ENCODE measurements at regions not wholly inside any gene's neighbourhood (a gene's known extent, or its start where the extent isn't known, plus 50 kb on each side); places are given as distances from the start of the nearest gene placed in this dataset.
A peak's percentile ranks its signal among the peaks of the same experiment; 100 is the strongest.

DNA sequence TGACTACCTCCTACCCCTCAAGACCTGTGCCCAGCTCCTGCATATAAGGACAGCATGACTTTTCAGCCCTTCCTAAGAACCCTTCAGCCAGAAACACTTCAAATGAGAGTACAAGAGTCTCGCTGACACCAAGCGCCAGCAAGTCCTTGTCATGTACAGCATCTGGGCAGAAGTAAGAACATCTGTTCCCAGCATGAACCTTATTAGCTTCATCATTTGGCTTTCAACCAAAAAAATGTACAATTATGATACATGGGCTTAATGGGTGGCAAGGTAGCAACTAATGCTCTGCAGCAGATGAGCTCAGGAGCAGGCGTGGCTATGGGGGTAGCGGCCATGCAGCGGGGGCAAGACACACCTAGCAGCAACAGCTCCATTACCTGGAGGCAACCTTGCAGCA lies 487.6 kb downstream of the COG6 start:
- Histone ChIP-seq H3K36me3 (ENCODE audit: insufficient read depth, low read length) (no peaks in the 10 kb centered on the region), H3K4me3 (ENCODE audit: low read depth, low read length) (no peak overlapping the region), H2AFZ (ENCODE audit: low read length, unreplicated experiment) (no peak overlapping the region), H3K4me1 (ENCODE audit: control insufficient read depth, insufficient read depth, low read length, unreplicated experiment) (no peaks in the 10 kb centered on the region), H3K27me3 (ENCODE audit: insufficient read depth, low read length) (no peaks in the 10 kb centered on the region), H3K27ac (ENCODE audit: low read depth, low read length) (no peak overlapping the region), H3K79me2 (ENCODE audit: control insufficient read depth, insufficient read depth, low read length, unreplicated experiment) (no peaks in the 10 kb centered on the region)

GRCh38 chr13:40143559-40143958 lies 488.1 kb downstream of the COG6 start:
- H3K4me1 ChIP-seq (ENCODE audit: control insufficient read depth, insufficient read depth, low read length, unreplicated experiment) = no peaks in the 10 kb centered on the region
- H3K27me3 ChIP-seq (ENCODE audit: insufficient read depth, low read length) = no peaks in the 10 kb centered on the region
- H3K27ac ChIP-seq (ENCODE audit: low read depth, low read length) = no peak overlapping the region
- H2AFZ ChIP-seq (ENCODE audit: low read length, unreplicated experiment) = no peak overlapping the region
- no peaks in the 10 kb centered on the region for H3K79me2 ChIP-seq (ENCODE audit: control insufficient read depth, insufficient read depth, low read length, unreplicated experiment)
- no peaks in the 10 kb centered on the region for H3K36me3 ChIP-seq (ENCODE audit: insufficient read depth, low read length)
- no peak overlapping the region for H3K4me3 ChIP-seq (ENCODE audit: low read depth, low read length)

DNA sequence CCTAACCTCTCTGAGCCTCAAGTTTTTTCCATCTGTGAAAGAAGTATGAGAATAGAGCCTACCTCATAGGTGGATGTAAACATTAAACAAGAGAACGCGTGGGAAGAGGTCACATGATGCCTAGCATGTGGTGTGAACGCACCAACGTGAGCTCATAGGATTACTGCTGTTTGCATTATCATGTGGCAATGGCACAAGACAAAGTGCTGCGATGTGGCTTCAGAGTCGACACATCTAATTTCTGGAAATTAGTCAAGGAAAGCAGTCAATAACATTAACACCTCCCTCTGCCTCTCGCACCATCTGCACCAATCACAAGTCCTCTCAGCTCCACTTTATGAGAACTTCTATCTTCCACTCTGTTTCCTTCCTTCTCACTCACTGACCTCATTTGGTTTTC lies 489.7 kb downstream of the COG6 start:
- no peak overlapping the region for H3K27ac ChIP-seq (ENCODE audit: low read depth, low read length)
- H3K4me3 ChIP-seq (ENCODE audit: low read depth, low read length) = no peak overlapping the region
- H3K27me3 ChIP-seq (ENCODE audit: insufficient read depth, low read length) = no peaks in the 10 kb centered on the region
- H3K36me3 ChIP-seq (ENCODE audit: insufficient read depth, low read length) = no peaks in the 10 kb centered on the region
- H3K79me2 ChIP-seq (ENCODE audit: control insufficient read depth, insufficient read depth, low read length, unreplicated experiment) = no peaks in the 10 kb centered on the region
- peaks cover 13% of the 10 kb centered on the region for H3K4me1 ChIP-seq (ENCODE audit: control insufficient read depth, insufficient read depth, low read length, unreplicated experiment)
- H2AFZ ChIP-seq (ENCODE audit: low read length, unreplicated experiment) = no peak overlapping the region

GRCh38 chr13:40146063-40146462 lies 490.6 kb downstream of the COG6 start:
- H3K36me3 ChIP-seq (ENCODE audit: insufficient read depth, low read length) = no peaks in the 10 kb centered on the region
- no peaks in the 10 kb centered on the region for H3K79me2 ChIP-seq (ENCODE audit: control insufficient read depth, insufficient read depth, low read length, unreplicated experiment)
- H3K4me3 ChIP-seq (ENCODE audit: low read depth, low read length) = no peak overlapping the region
- H3K27me3 ChIP-seq (ENCODE audit: insufficient read depth, low read length) = no peaks in the 10 kb centered on the region
- H3K27ac ChIP-seq (ENCODE audit: low read depth, low read length) = no peak overlapping the region
- H2AFZ ChIP-seq (ENCODE audit: low read length, unreplicated experiment) = no peak overlapping the region
- peaks cover 13% of the 10 kb centered on the region for H3K4me1 ChIP-seq (ENCODE audit: control insufficient read depth, insufficient read depth, low read length, unreplicated experiment)

DNA sequence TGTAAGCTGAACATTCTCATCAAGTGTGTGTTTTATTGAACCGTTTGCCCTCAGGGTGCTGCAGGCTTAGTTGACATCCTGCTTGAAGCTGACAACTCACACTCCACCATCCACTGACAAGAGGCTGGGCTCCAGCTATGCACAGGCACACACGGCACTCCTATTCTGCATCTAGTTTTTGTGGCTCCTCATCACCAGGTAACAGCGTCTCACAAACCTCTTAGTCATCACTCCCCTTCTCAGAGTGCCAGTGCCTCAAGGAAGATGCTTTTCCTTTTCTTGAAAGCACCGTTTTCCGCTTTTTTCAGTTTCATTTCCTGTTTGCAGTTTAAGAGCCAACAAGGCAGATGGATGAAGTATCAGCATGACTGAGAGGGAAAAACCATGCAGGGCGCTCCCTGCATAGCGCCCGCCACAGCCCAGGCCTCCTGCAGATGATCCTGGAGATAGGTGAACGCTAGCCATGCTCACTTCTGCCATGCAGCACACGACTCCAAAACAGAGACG lies 491.2 kb downstream of the COG6 start:
- H3K79me2 ChIP-seq (ENCODE audit: control insufficient read depth, insufficient read depth, low read length, unreplicated experiment) = no peaks in the 10 kb centered on the region
- no peak overlapping the region for H3K4me3 ChIP-seq (ENCODE audit: low read depth, low read length)
- H3K27me3 ChIP-seq (ENCODE audit: insufficient read depth, low read length) = no peaks in the 10 kb centered on the region
- H3K4me1 ChIP-seq (ENCODE audit: control insufficient read depth, insufficient read depth, low read length, unreplicated experiment) = peaks cover 19% of the 10 kb centered on the region
- no peak overlapping the region for H2AFZ ChIP-seq (ENCODE audit: low read length, unreplicated experiment)
- no peaks in the 10 kb centered on the region for H3K36me3 ChIP-seq (ENCODE audit: insufficient read depth, low read length)
- no peak overlapping the region for H3K27ac ChIP-seq (ENCODE audit: low read depth, low read length)

DNA sequence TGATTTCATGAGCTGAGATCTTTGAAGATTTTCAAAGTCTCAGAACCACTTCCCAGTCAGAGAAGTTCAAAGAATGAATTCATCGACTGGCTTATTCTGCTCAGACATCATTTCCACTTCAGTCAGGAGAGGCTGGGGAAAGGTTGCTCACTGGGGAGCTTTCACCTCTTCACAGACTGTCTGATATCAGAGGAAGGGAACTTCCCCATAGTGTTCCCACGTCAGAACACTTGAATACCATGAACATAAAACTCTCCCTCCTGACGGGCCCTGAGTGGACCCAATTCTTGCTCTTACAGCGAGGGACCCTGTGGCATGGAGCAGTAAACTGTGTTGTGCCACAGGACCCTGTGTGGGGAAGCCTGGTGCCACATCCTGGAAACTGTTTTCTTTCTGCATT lies 492.6 kb downstream of the COG6 start:
- H3K4me3 ChIP-seq (ENCODE audit: low read depth, low read length) = no peak overlapping the region
- H2AFZ ChIP-seq (ENCODE audit: low read length, unreplicated experiment) = no peak overlapping the region
- H3K36me3 ChIP-seq (ENCODE audit: insufficient read depth, low read length) = no peaks in the 10 kb centered on the region
- H3K79me2 ChIP-seq (ENCODE audit: control insufficient read depth, insufficient read depth, low read length, unreplicated experiment) = no peaks in the 10 kb centered on the region
- H3K27me3 ChIP-seq (ENCODE audit: insufficient read depth, low read length) = no peaks in the 10 kb centered on the region
- peaks cover 30% of the 10 kb centered on the region for H3K4me1 ChIP-seq (ENCODE audit: control insufficient read depth, insufficient read depth, low read length, unreplicated experiment)
- H3K27ac ChIP-seq (ENCODE audit: low read depth, low read length) = no peak overlapping the region

DNA sequence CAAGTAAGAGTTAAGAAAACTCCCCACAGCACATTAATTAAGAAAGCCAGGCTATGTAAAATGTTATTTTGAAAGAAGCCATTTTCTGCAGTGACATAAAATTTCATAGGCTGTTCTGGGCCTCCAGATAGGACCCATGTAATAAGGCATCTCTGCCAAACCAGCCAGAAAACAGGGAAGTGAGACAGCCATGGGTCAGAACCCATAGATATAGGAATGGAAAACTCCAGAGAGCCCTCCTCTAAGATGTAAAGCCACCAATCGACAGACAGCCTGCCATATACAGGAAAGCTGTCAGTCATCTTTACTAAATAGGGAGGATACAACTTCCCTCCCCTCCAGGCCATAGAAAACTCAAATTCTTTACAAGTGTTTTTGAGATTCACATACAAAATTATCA lies 493.3 kb downstream of the COG6 start:
- H3K36me3 ChIP-seq (ENCODE audit: insufficient read depth, low read length) = no peaks in the 10 kb centered on the region
- H3K4me3 ChIP-seq (ENCODE audit: low read depth, low read length) = no peak overlapping the region
- no peaks in the 10 kb centered on the region for H3K27me3 ChIP-seq (ENCODE audit: insufficient read depth, low read length)
- peaks cover 36% of the 10 kb centered on the region for H3K4me1 ChIP-seq (ENCODE audit: control insufficient read depth, insufficient read depth, low read length, unreplicated experiment)
- peak overlapping the region; percentile 76 for H3K27ac ChIP-seq (ENCODE audit: low read depth, low read length)
- H3K79me2 ChIP-seq (ENCODE audit: control insufficient read depth, insufficient read depth, low read length, unreplicated experiment) = no peaks in the 10 kb centered on the region
- H2AFZ ChIP-seq (ENCODE audit: low read length, unreplicated experiment) = peak overlapping the region; percentile 17

DNA sequence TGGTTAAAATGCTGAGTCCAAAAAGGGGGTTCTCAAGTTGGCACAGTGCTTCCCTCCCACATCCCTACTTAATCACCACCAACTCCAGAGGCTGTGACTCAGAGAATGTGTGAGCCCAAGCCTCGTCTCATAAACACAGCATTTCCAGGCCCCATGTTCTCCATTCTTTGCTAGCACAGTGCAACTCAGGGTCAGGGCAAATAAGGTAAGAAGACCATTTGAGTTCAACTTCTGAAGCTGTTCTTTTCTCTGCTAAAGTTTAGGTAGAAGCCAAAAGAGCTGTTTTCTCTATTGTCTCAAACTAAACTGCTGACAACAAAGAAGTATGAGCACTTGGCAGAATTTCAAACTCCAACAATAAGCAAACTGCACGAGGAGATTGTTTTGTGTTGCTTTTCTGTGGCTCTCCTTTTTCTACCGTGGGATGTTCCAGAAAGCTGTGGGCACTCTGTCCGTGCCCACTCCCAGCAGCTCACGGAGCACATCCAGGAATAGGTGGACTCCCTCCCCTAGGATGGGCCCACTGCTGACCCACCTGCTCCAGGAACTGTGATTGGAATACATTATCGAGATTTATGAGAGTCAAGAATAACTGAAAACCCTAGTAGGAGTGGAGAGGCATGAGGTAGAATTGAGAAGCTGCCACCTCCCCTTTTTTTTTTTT lies 494.3 kb downstream of the COG6 start:
- H3K27me3 ChIP-seq (ENCODE audit: insufficient read depth, low read length) = no peaks in the 10 kb centered on the region
- peak overlapping the region; percentile 17 for H2AFZ ChIP-seq (ENCODE audit: low read length, unreplicated experiment)
- H3K4me1 ChIP-seq (ENCODE audit: control insufficient read depth, insufficient read depth, low read length, unreplicated experiment) = peaks cover 36% of the 10 kb centered on the region
- H3K4me3 ChIP-seq (ENCODE audit: low read depth, low read length) = no peak overlapping the region
- peak overlapping the region; percentile 76 for H3K27ac ChIP-seq (ENCODE audit: low read depth, low read length)
- no peaks in the 10 kb centered on the region for H3K36me3 ChIP-seq (ENCODE audit: insufficient read depth, low read length)
- no peaks in the 10 kb centered on the region for H3K79me2 ChIP-seq (ENCODE audit: control insufficient read depth, insufficient read depth, low read length, unreplicated experiment)

- Histone ChIP-seq H3K27ac (ENCODE audit: low read depth, low read length) (peak overlapping the region; percentile 74), H2AFZ (ENCODE audit: low read length, unreplicated experiment) (peak overlapping the region; percentile 91), H3K79me2 (ENCODE audit: control insufficient read depth, insufficient read depth, low read length, unreplicated experiment) (no peaks in the 10 kb centered on the region), H3K4me3 (ENCODE audit: low read depth, low read length) (no peak overlapping the region), H3K36me3 (ENCODE audit: insufficient read depth, low read length) (no peaks in the 10 kb centered on the region), H3K4me1 (ENCODE audit: control insufficient read depth, insufficient read depth, low read length, unreplicated experiment) (peaks cover 36% of the 10 kb centered on the region), H3K27me3 (ENCODE audit: insufficient read depth, low read length) (no peaks in the 10 kb centered on the region)
Observed at GRCh38 chr13:40151673-40152072, 496.2 kb downstream of the COG6 start.

DNA sequence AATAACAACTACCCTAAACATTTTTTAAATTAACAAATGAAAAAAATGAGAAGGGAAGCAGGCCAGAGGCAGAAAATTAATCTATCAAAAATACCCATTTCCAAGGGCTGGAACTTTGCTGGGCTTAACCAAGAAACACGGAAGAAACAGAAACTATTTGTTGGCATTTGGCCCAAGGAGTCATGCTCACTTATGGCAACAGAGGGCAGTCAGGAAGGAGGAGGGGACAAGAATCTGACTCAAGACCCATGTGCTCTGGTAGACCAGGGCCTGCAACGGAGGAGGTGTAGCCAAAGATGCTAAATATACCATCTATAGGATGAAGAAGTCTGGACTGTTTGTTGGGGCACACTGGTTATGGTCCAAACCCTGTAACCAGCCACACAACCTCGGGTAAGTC lies 496.7 kb downstream of the COG6 start:
- peak overlapping the region; percentile 91 for H2AFZ ChIP-seq (ENCODE audit: low read length, unreplicated experiment)
- no peaks in the 10 kb centered on the region for H3K79me2 ChIP-seq (ENCODE audit: control insufficient read depth, insufficient read depth, low read length, unreplicated experiment)
- no peaks in the 10 kb centered on the region for H3K36me3 ChIP-seq (ENCODE audit: insufficient read depth, low read length)
- H3K4me1 ChIP-seq (ENCODE audit: control insufficient read depth, insufficient read depth, low read length, unreplicated experiment) = peaks cover 36% of the 10 kb centered on the region
- no peaks in the 10 kb centered on the region for H3K27me3 ChIP-seq (ENCODE audit: insufficient read depth, low read length)
- H3K4me3 ChIP-seq (ENCODE audit: low read depth, low read length) = no peak overlapping the region
- peak overlapping the region; percentile 74 for H3K27ac ChIP-seq (ENCODE audit: low read depth, low read length)

- Histone ChIP-seq H3K27ac (ENCODE audit: low read depth, low read length) (peak overlapping the region; percentile 38; the same call in 1 of the 2 replicates), H3K27me3 (ENCODE audit: insufficient read depth, low read length) (no peaks in the 10 kb centered on the region), H3K4me1 (ENCODE audit: control insufficient read depth, insufficient read depth, low read length, unreplicated experiment) (peaks cover 37% of the 10 kb centered on the region), H3K79me2 (ENCODE audit: control insufficient read depth, insufficient read depth, low read length, unreplicated experiment) (no peaks in the 10 kb centered on the region), H2AFZ (ENCODE audit: low read length, unreplicated experiment) (peak overlapping the region; percentile 91), H3K36me3 (ENCODE audit: insufficient read depth, low read length) (no peaks in the 10 kb centered on the region), H3K4me3 (ENCODE audit: low read depth, low read length) (no peak overlapping the region)
Observed at GRCh38 chr13:40152922-40153321, 497.5 kb downstream of the COG6 start.
